GM12872 (cell line): ENCODE measurements at regions not wholly inside any gene's neighbourhood (a gene's known extent, or its start where the extent isn't known, plus 50 kb on each side); places are given as distances from the start of the nearest gene placed in this dataset.

Experiments used
- TF ChIP-seq, protein P1 (sequence below): IDR thresholded peaks from 3 replicates; pipeline ENCODE4 v1.5.1; 2011; ENCODE audit warnings: low read depth, mild to moderate bottlenecking, low read length, moderate library complexity; ENCODE audit not compliant: insufficient read depth

DNA sequence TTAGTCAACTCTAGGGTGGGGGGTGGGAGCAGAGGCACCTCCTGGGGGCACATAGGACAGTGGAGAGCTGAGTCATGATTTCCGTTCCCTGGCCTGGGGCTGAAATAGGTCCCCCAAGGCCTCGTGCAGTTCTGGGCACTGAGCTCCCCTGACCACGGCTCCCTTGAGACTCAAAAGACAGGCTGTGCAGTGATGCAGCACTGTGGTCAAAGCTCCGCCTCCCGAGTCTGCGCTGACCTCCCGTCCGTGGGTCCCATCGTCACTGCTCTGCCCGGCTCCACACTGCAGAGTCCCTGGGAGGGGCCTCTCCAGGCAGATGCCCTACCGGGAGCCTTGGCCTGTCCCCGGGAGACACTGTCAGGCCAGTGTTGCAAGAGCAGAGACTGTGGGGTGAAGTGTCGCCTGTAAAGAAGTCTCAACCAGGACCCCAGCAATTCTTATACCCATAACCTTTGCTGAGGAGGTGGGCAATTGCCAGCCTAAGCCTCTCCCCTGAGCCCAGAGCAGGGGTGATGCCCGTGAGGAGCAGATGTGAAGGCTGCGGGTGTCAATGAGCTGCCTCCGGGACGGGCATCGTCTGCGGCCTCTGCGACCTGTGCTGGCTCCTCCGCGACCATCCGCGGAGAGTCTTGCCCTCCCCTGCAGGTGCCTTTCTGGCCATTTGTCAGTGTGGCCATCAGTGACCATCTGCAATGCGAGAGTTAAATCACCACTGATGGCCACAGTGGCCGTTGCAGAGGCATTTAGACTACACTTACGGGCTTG is 877.3 kb downstream of the BRD1 start:
- TF ChIP-seq, protein P1, sequence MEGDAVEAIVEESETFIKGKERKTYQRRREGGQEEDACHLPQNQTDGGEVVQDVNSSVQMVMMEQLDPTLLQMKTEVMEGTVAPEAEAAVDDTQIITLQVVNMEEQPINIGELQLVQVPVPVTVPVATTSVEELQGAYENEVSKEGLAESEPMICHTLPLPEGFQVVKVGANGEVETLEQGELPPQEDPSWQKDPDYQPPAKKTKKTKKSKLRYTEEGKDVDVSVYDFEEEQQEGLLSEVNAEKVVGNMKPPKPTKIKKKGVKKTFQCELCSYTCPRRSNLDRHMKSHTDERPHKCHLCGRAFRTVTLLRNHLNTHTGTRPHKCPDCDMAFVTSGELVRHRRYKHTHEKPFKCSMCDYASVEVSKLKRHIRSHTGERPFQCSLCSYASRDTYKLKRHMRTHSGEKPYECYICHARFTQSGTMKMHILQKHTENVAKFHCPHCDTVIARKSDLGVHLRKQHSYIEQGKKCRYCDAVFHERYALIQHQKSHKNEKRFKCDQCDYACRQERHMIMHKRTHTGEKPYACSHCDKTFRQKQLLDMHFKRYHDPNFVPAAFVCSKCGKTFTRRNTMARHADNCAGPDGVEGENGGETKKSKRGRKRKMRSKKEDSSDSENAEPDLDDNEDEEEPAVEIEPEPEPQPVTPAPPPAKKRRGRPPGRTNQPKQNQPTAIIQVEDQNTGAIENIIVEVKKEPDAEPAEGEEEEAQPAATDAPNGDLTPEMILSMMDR, result no peak

DNA sequence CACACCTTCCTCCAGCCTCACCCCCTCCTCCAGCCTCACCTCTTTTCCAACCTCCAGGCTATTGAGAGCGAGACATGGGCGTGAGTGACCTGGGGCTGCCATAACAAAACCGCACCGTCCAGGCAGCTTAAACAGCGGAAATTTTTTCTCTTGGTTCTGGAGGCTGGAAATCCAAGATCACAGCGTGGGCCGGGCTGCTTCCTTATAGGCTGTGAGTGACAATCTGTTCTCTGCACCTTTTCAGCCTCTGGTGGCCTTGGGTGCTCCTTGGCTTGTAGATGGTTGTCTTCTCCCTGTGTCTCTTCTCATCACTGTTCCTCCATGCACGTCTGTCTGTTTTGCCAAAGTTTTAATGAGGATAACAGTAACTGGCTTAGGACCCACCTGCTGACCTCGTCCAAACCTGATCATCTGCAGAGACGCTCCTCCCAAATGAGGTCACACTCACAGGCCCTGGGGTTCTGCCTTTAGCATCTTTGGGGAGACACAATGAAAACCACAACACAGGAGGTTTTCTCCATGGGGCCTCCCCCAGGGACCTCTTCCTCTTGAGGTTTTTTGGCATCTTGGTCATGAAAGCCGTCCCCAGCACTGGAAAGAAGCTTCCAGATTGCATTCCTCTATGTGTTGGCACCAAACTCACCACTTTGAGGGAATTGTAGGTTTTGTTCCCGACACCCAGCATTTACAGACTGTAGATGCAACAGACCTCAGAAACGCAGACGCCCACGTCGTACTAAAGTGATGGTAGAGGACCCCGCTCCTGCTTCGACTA is 878.1 kb downstream of the BRD1 start:
- TF ChIP-seq, protein P1, result no peak

DNA sequence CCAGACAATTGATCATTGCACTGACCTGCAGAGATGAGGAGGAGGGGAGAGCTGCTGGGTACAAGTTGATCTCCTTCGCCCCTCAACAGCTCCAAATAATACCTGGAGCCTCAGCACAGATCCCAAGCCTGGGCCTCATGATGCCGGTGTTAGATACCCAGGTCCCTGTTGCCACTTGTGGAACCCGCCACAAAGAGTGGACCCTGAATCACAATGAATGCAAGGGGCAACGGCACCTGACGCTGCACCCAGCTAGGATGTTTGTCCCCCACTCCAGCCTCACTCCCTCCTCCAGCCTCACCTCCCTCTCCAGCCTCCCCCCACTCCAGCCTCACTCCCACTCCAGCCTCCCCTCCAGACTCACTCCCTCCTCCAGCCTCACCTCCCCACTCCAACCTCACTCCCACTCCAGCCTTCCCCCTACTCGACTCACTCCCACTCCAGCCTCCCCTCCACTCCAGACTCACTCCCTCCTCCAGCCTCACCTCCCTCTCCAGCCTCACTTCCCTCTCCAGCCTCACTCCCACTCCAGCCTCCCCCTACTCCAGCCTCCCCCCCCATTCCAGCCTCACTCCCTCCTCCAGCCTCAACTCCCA is 879.0 kb downstream of the BRD1 start:
- TF ChIP-seq, protein P1, result no peak

DNA sequence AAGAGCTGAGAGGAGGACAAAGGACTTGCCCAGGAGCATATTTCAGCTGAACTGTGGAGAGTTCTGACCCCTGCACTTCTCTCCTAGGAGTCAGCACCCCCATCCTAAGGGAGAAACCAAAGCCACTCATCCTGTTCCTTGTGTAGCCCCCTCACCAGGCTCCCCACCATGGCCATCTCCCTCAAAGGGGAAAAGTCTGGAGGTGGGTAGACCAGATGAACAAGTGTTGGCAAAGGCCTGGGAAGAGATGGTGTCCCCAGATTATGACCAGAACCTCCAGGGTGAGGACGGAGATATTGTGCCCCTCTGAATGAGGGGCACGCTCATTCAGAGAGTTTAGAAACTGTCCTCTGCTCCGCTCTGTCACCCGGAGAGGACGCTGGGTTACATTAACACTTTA is 880.0 kb downstream of the BRD1 start:
- TF ChIP-seq, protein P1, result no peak

DNA sequence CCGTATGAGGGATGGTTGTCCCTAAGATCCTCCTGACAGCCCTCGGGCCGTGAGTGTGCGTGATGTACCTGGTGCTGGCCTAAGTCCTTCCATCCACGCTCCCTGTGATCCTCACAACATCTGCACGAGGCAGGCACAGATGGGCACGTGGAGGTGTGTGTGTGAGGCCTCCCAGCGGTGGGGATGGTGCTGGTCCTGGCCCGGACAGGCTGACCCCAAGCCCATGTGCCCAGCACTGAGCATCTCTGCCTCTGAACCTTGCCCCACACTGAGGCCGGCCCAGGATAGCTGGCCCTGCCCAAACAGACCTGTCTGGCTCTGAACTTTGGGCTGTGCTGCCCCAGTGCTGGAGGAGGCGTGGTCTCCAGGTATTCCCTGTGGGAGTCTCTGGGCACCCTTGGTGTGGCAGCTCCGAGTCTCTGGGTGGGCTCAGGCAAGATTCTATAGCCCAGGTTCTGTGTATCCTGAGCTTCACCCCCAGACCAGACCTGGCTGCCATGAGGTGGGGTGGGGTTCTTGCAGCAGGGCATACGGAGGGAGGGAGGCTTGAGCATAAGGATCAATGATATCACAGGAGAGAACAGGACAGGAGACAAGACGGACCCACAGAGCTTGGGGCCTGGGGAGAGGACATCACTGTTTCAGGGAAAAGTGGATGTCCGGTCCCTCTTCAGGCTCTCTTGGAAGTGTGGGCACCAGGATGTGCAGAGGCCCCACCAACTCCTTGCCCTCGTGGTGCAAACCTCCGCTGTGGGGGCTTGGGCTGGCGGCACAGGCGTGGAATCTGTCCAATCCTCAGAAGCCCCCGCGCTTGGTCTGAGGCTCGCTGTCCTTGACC is 881.8 kb downstream of the BRD1 start:
- TF ChIP-seq, protein P1, result no peak

DNA sequence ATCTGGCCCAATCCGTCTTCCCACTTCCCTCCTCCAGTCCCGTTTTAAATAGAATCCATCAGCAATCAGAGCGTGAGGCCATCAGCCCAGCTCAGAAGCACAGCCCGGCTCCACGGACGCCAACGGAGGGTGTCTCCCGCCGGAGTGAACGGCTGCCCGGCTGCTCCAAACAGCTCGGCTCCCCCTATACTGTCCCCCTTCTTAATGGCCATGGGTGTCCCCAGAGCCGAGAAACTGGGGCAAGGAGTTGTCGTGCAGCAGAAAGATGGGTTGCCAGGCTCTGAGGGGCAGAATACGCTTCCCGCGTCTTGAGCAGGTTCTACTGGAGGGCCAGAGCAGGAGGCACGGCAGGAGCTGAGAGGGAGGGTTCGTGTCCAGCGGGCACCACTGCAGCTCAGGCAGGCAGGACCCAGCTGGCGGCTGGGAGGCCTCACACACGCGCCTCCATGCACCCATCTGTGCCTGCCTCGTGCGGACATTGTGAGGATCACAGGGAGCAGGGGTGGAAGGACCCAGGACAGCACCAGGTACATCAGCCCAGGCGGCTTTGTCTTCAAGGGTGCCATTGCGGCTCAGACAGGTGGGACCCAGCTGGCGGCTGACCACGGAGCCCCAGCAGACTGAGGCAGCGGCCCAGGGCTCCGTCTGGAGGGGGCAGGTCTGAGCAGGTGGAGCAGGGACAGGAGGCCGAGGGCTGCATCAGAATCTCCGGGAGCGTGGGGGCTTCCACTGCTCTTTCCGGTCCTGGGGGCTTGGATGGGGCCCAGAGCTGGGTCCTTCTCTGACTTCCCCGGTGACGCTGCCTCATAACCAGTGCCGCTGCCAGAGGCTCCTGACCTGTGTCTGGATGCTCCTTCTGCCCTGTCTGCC is 882.7 kb downstream of the BRD1 start:
- TF ChIP-seq, protein P1, result no peak
